Activated B cell treated with CpG ODN at 0.5 μM for 24 hours (primary cell): ENCODE measurements at regions not wholly inside any gene's neighbourhood (a gene's known extent, or its start where the extent isn't known, plus 50 kb on each side); places are given as distances from the start of the nearest gene placed in this dataset.
"Not testable (repeated sequence)": the region's sequence is repeated elsewhere in the genome, so short reads cannot be mapped to it uniquely, and the experiment has no call there.

Source experiments
- ATAC-seq: fragments of 200-7000 bp; cut with Tn5 transposase; one replicate; pipeline ENCODE4 v1.10.0; 2021; ENCODE audit warnings: low read depth, mild to moderate bottlenecking, moderate library complexity
- CTCF ChIA-PET: fragments of 350-600 bp; sonication (Branson Sonifier 250); formaldehyde crosslinking; loops from one replicate; lab custom pipeline; 2021; ENCODE audit warnings: antibody characterized with exemption; lab: Charles Lee
- POLR2A ChIA-PET: fragments of 350-600 bp; sonication (Branson Sonifier 250); formaldehyde crosslinking; loops from one replicate; lab custom pipeline; 2021; ENCODE audit warnings: antibody characterized with exemption; lab: Charles Lee
- DNase-seq: peaks from one replicate; pipeline ENCODE4 v3.0.0; 2022
- H3K27ac Mint-ChIP-seq: one replicate; pipeline ENCODE4 v1.8.0; 2020; ENCODE audit warnings: mixed read lengths
- H3K27me3 Mint-ChIP-seq: one replicate; pipeline ENCODE4 v1.8.0; 2021; ENCODE audit warnings: mixed read lengths
- H3K36me3 Mint-ChIP-seq: one replicate; pipeline ENCODE4 v1.8.0; 2021; ENCODE audit warnings: low read depth, mixed read lengths
- H3K4me1 Mint-ChIP-seq: one replicate; pipeline ENCODE4 v1.8.0; 2021; ENCODE audit warnings: mixed read lengths
- H3K4me3 Mint-ChIP-seq: one replicate; pipeline ENCODE4 v1.8.0; 2020; ENCODE audit warnings: mild to moderate bottlenecking, mixed read lengths
- H3K9me3 Mint-ChIP-seq: one replicate; pipeline ENCODE4 v1.8.0; 2020; ENCODE audit warnings: mixed read lengths
- CTCF ChIP-seq: fragments of 200-600 bp; IDR thresholded peaks from one replicate; pipeline ENCODE4 v1.8.0; 2022; ENCODE audit warnings: antibody characterized with exemption, mild to moderate bottlenecking
- intact Hi-C: fragments of 100-400 bp; cut with micrococcal nuclease; formaldehyde crosslinking; loops from one replicate; pipeline ENCODE4 v1.15.1; 2024

- intact Hi-C loops: no loop called here
- ChIA-PET CTCF (no interaction called here), POLR2A (no interaction called here)
These were observed 56.1 kb upstream of the LYRM9 start for GRCh38 chr17:27949304-27949703.

GRCh38 chr17:27950225-27950624 is 57.1 kb upstream of the LYRM9 start:
- H3K36me3 Mint-ChIP-seq, H3K9me3 Mint-ChIP-seq, ATAC-seq, H3K4me3 Mint-ChIP-seq, intact Hi-C loops, DNase-seq, H3K27ac Mint-ChIP-seq, CTCF ChIA-PET, H3K27me3 Mint-ChIP-seq: not testable (repeated sequence)
- POLR2A ChIA-PET: interaction anchor here (1.0 kb wide), 1 partner anchor 91 kb away, joined by 4 read pairs; no protein-coding TSS in a partner anchor
- H3K4me1 Mint-ChIP-seq: peaks cover 18% of the 10 kb centered on the region

More at GRCh38 chr17:27949304-27949703, 56.1 kb upstream of the LYRM9 start:
- Mint-ChIP-seq H3K36me3 (no peaks in the 10 kb centered on the region), H3K4me1 (peaks cover 27% of the 10 kb centered on the region), H3K27ac (no peak overlapping the region), H3K27me3 (no peaks in the 10 kb centered on the region), H3K4me3 (no peak overlapping the region), H3K9me3 (no peaks in the 10 kb centered on the region)
- ATAC-seq (no peak), DNase-seq (no peak)
- TF ChIP-seq CTCF: no peak

- TF ChIP-seq CTCF: no peak
- H3K9me3 Mint-ChIP-seq: no peaks in the 10 kb centered on the region
- ATAC-seq (no peak), DNase-seq (no peak)
- H3K4me1 Mint-ChIP-seq: peaks cover 11% of the 10 kb centered on the region
- intact Hi-C loops: no loop called here
- H3K4me3 Mint-ChIP-seq: no peak overlapping the region
- H3K27ac Mint-ChIP-seq: no peak overlapping the region
- ChIA-PET CTCF (no interaction called here), POLR2A (no interaction called here)
- H3K36me3 Mint-ChIP-seq: no peaks in the 10 kb centered on the region
- peaks cover 4% of the 10 kb centered on the region for H3K27me3 Mint-ChIP-seq
These were observed 57.8 kb upstream of the LYRM9 start for GRCh38 chr17:27950995-27951394.

- TF ChIP-seq CTCF: no peak
- ChIA-PET CTCF (no interaction called here), POLR2A (no interaction called here)
- H3K27me3 Mint-ChIP-seq: peaks cover 4% of the 10 kb centered on the region
- H3K9me3 Mint-ChIP-seq: no peaks in the 10 kb centered on the region
- no peak overlapping the region for H3K27ac Mint-ChIP-seq
- intact Hi-C loops: no loop called here
- peaks cover 2% of the 10 kb centered on the region for H3K4me1 Mint-ChIP-seq
- DNase-seq (no peak), ATAC-seq (no peak)
- H3K36me3 Mint-ChIP-seq: no peaks in the 10 kb centered on the region
- H3K4me3 Mint-ChIP-seq: no peak overlapping the region
These were observed 58.7 kb upstream of the LYRM9 start for GRCh38 chr17:27951872-27952271.

- intact Hi-C loops: no loop called here
- Mint-ChIP-seq H3K27me3 (peaks cover 4% of the 10 kb centered on the region), H3K36me3 (no peaks in the 10 kb centered on the region), H3K4me1 (no peaks in the 10 kb centered on the region), H3K4me3 (no peak overlapping the region), H3K9me3 (no peaks in the 10 kb centered on the region), H3K27ac (no peak overlapping the region)
- DNase-seq (no peak), ATAC-seq (no peak)
- TF ChIP-seq CTCF: no peak
- POLR2A ChIA-PET: no interaction called here
- CTCF ChIA-PET: no interaction called here
These were observed 59.2 kb upstream of the LYRM9 start for GRCh38 chr17:27952366-27952765.
